Naive thymus-derived CD8-positive, alpha-beta T cell (primary cell): ENCODE measurements at regions not wholly inside any gene's neighbourhood (a gene's known extent, or its start where the extent isn't known, plus 50 kb on each side); places are given as distances from the start of the nearest gene placed in this dataset.
"Not testable (repeated sequence)": the region's sequence is repeated elsewhere in the genome, so short reads cannot be mapped to it uniquely, and the experiment has no call there.

Source experiments
- ATAC-seq, 2 donors: fragments of 150-1000 bp; cut with Tn5 transposase in 1 of 2; sonication (Bioruptor Pico), chemical (Tn5 transposase) in 1 of 2; 1 replicate in 1 of 2; 2 replicates in 1 of 2; pipeline ENCODE4 v1.10.0; 2021; ENCODE audit warnings: mild to moderate bottlenecking in 2 of 2, moderate library complexity in 2 of 2
- POLR2A ChIA-PET: fragments of 350-600 bp; sonication (Branson Sonifier 250); formaldehyde crosslinking; loops from one replicate; lab custom pipeline; 2021; ENCODE audit warnings: antibody characterized with exemption; lab: Charles Lee
- DNase-seq, 10 donors: peaks; one replicate each; pipeline versions ENCODE4 v3.0.0 to v3.0.0-alpha.2; 2020 to 2022
- H3K27ac Mint-ChIP-seq, 10 donors: one replicate each; pipeline ENCODE4 v1.8.0; 2020 to 2022; ENCODE audit warnings: mild to moderate bottlenecking in 10 of 10, mixed read lengths in 10 of 10, moderate library complexity in 4 of 10, inconsistent platforms in 1 of 10
- H3K27me3 Mint-ChIP-seq, 5 donors: one replicate each; pipeline ENCODE4 v1.8.0; 2021 to 2022; ENCODE audit warnings: mixed read lengths in 5 of 5
- H3K36me3 Mint-ChIP-seq, 3 donors: one replicate each; pipeline ENCODE4 v1.8.0; 2020 to 2022; ENCODE audit warnings: mixed read lengths in 3 of 3, mild to moderate bottlenecking in 2 of 3, inconsistent platforms in 1 of 3
- H3K4me1 Mint-ChIP-seq, 4 donors: one replicate each; pipeline ENCODE4 v1.8.0; 2021 to 2022; ENCODE audit warnings: mixed read lengths in 4 of 4
- H3K4me3 Mint-ChIP-seq, 10 donors: one replicate each; pipeline ENCODE4 v1.8.0; 2020 to 2022; ENCODE audit warnings: mild to moderate bottlenecking in 10 of 10, mixed read lengths in 10 of 10, moderate library complexity in 6 of 10, inconsistent platforms in 1 of 10
- H3K9me3 Mint-ChIP-seq, 9 donors: one replicate each; pipeline ENCODE4 v1.8.0; 2020 to 2022; ENCODE audit warnings: mixed read lengths in 9 of 9, mild to moderate bottlenecking in 3 of 9, inconsistent platforms in 1 of 9, moderate library complexity in 1 of 9

DNA sequence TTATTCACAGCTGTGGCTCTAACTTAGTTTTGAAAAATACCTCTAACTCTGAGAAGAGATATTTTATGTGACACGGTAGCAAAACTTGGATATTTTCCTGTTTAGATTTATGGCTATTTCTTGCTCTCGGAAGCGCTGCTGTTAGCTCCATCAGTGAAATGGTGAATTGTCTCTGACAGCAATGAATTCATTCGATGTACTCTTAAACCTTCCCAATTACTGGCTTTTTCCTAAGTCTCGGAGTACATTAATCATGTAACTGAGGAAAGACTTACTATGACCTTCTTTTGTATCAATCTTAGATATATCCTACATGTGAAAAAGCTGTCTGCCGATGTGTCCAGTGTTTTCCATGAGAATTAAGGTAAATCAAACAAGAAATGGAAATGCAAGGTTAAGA lies 613.0 kb downstream of the KIF4B start:
- Mint-ChIP-seq H3K27ac (no peak overlapping the region), H3K4me1 (no peaks in the 10 kb centered on the region), H3K9me3 (no peaks in the 10 kb centered on the region), H3K36me3 (no peaks in the 10 kb centered on the region), H3K27me3 (peaks cover 17 to 40% (median 23%) of the 10 kb centered on the region in 5 donors), H3K4me3 (no peak overlapping the region)
- DNase-seq = no peak
- POLR2A ChIA-PET = no interaction called here
- no peak for ATAC-seq

DNA sequence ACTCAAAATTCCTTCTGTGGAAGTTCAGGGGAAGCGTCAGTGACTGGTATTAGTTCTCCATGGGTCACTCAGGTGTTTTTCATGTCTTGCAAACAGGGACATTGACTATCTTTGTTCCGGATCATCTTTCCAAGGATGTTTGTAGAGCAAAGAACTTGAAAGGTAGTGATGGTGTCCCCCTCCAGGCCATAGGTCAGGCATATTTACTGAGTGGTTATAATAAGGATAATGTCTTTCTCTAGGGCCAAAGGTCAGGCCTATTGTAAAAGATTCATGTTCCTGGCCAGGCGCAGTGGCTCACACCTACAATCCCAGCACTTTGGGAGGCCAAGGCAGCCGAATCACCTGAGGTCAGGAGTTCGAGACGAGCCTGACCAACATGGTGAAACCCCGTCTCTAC lies 614.8 kb downstream of the KIF4B start:
- ATAC-seq = no peak
- no peaks in the 10 kb centered on the region for H3K4me1 Mint-ChIP-seq
- H3K27me3 Mint-ChIP-seq = peaks cover 13 to 34% (median 21%) of the 10 kb centered on the region in 5 donors
- DNase-seq = no peak
- H3K27ac Mint-ChIP-seq = no peak overlapping the region
- no peak overlapping the region for H3K4me3 Mint-ChIP-seq
- H3K36me3 Mint-ChIP-seq = no peaks in the 10 kb centered on the region
- H3K9me3 Mint-ChIP-seq = no peaks in the 10 kb centered on the region
- POLR2A ChIA-PET = no interaction called here

DNA sequence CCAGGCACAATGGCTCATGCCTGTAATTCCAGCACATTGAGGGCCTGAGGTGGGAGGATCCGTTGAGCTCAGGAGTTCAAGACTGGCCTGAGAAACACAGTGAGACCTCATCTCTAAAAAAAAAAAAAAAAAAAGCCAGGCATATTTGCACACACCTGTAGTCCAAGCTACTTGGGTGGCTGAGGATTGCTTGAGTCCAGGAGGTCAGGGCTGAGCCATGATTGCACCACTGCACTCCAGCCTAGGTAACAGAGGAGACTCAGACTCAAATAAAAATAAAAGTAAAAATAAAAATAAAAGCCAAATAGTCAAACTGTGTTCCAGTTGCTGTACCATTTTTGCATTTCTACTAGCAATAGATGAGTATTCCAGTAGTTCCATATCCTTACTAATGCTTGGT lies 616.0 kb downstream of the KIF4B start:
- peaks cover 0 to 6% (median 0%) of the 10 kb centered on the region in 9 donors for H3K9me3 Mint-ChIP-seq
- no peaks in the 10 kb centered on the region for H3K4me1 Mint-ChIP-seq
- POLR2A ChIA-PET = no interaction called here
- no peak for DNase-seq
- H3K36me3 Mint-ChIP-seq = no peaks in the 10 kb centered on the region
- no peak for ATAC-seq
- H3K27ac Mint-ChIP-seq = no peak overlapping the region
- H3K4me3 Mint-ChIP-seq = no peak overlapping the region
- H3K27me3 Mint-ChIP-seq = peaks cover 9 to 22% (median 14%) of the 10 kb centered on the region in 5 donors

DNA sequence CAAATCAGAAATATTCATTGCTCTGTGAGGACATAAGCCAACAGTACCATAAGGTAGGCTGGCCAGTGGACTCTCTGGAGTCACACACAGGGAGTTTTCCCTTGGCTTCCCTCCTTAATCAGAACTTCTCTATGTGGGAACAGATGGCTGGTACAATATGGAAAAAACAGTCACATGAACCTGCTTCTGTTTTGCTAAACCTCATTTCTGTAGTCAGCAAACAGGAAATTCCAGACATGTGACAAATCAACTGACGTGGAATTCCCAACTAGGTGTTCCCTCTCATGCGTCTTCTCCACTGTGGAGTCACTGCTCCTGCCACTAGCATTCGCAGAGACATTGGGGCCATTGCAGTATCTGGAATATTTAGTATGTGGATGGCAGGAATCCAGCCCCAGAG lies 617.6 kb downstream of the KIF4B start:
- no peaks in the 10 kb centered on the region for H3K36me3 Mint-ChIP-seq
- peaks cover 6 to 16% (median 7%) of the 10 kb centered on the region in 5 donors for H3K27me3 Mint-ChIP-seq
- H3K9me3 Mint-ChIP-seq = peaks cover 0 to 6% (median 0%) of the 10 kb centered on the region in 9 donors
- DNase-seq (no peak), ATAC-seq (no peak)
- POLR2A ChIA-PET = no interaction called here
- no peak overlapping the region for H3K27ac Mint-ChIP-seq
- no peak overlapping the region for H3K4me3 Mint-ChIP-seq
- no peaks in the 10 kb centered on the region for H3K4me1 Mint-ChIP-seq

DNA sequence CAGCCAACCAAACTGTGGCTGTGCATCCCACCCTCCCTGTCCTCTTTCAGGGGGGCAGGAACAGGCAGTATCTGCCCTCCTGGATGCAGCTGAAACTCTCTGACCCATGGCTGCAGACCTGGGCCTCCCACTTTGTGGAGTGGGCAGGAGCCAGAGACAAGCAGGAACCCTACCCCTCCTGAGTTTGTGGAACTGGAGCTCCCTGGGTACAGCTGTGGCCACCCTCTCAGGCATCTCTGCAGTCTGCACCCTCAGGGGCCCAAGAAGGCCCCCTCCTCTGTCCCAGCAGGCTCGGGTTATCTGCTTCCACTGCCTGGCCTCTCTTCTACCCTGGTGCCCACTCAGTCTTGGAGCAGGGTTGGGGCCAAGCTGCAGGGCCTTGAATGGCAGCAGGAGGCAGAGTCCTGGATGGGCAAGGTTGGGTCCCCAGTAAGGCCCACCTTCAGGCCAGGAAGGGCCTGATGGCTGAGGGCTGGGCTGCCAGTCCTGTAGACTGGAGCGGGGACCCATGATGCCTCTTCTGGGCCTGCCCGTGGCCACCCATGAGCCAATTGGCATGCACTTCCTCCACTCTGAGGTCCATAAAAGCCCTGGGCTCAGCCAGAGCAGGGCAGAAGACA lies 619.9 kb downstream of the KIF4B start:
- no peak for ATAC-seq
- no peak overlapping the region for H3K27ac Mint-ChIP-seq
- no peak for DNase-seq
- no peaks in the 10 kb centered on the region for H3K4me1 Mint-ChIP-seq
- H3K9me3 Mint-ChIP-seq = peaks cover 0 to 6% (median 0%) of the 10 kb centered on the region in 9 donors
- POLR2A ChIA-PET = no interaction called here
- H3K4me3 Mint-ChIP-seq = no peak overlapping the region
- no peaks in the 10 kb centered on the region for H3K36me3 Mint-ChIP-seq
- H3K27me3 Mint-ChIP-seq = peaks cover 0 to 4% (median 3%) of the 10 kb centered on the region in 5 donors

DNA sequence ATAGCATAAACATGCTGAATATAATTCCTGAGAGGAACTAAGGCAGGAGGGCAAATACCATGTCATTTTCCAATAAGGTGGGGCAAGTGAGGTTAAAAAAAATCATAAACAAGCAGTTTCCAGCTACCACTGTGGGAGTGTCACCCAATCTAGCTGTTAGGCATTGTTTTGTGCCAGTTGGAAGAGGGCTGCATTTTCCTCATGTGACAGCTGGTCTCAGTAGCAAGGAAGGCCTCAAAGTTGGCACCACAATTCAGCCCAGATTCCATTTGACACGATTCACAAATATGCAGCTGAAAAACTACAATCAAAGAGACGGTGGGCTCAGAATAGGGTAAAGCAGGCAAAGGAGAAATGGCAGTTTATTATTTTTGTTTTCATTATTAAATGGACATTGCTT lies 636.1 kb downstream of the KIF4B start:
- DNase-seq (no peak), ATAC-seq (no peak)
- Mint-ChIP-seq H3K4me1 (no peaks in the 10 kb centered on the region), H3K27ac (no peak overlapping the region), H3K27me3 (peaks cover 0 to 11% (median 3%) of the 10 kb centered on the region in 5 donors), H3K4me3 (no peak overlapping the region), H3K9me3 (peaks cover 0 to 4% (median 0%) of the 10 kb centered on the region in 9 donors), H3K36me3 (peaks cover 0 to 3% (median 0%) of the 10 kb centered on the region in 3 donors)
- POLR2A ChIA-PET = no interaction called here

DNA sequence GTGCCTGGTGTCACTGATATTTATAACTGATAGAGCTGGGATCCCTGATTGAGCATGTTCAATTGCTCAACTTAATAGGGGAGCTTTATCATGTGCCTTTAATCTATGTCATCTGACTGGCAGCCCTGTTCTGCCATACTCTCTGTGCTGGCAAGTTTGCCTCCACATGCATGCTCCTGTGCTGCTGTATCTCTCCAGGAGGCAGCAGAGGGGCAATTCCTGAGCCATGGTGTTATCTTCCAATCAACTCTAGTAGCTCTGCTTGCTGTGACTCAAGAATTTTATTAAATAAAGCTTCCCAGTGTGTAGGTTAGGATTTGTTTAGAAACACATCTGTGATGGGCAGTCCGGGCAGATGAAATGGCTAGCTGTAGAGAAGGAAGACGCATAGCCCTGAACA lies 642.0 kb downstream of the KIF4B start:
- Mint-ChIP-seq H3K4me3 (no peak overlapping the region), H3K9me3 (peaks cover 0 to 7% (median 3%) of the 10 kb centered on the region in 9 donors), H3K27me3 (peaks cover 0 to 16% (median 7%) of the 10 kb centered on the region in 5 donors), H3K27ac (no peak overlapping the region), H3K36me3 (peaks cover 0 to 7% (median 0%) of the 10 kb centered on the region in 3 donors), H3K4me1 (no peaks in the 10 kb centered on the region)
- ATAC-seq (no peak), DNase-seq (no peak)
- POLR2A ChIA-PET = no interaction called here

DNA sequence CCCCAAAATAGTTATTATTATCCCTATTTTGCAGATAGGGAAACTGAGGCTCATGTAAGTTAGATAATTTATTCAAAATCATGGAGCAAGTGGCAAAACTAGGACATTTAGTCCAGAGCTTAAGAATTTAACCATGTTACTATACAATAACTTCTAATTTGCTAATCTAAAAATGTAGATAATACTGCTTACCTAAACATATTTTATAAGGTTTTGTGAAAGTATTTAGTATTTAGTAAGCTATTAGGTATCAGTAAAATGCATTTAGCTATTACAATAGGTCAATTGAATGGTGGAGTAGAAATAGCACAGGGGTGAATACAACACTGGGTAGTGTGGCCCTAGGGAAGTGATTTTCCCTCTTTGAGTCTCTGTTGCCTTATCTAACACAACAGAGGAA lies 648.3 kb downstream of the KIF4B start:
- no peak for ATAC-seq
- Mint-ChIP-seq H3K4me3 (no peak overlapping the region), H3K27ac (no peak overlapping the region), H3K4me1 (no peaks in the 10 kb centered on the region), H3K27me3 (peaks cover 0 to 3% (median 0%) of the 10 kb centered on the region in 5 donors), H3K36me3 (no peaks in the 10 kb centered on the region), H3K9me3 (peaks cover 0 to 5% (median 0%) of the 10 kb centered on the region in 9 donors)
- POLR2A ChIA-PET = no interaction called here
- no peak for DNase-seq

DNA sequence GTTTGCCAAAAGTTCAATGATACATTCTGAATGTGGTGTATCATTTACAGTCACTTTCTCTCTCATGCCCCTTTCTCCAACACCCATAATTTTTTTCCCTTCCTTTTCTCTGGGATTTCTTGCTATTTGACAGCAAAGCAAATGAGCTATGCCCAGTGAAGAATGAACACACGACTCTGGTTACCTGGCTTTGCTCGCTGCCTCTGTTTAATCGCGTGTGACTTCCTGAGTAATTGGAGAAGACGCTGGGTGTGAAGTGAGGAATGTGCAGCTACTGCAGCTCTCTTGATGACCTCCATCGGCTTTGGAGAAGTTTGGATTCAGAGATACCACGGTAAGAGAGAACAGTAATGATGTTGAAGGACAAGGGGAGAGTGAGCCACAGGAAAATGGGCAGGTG lies 651.8 kb downstream of the KIF4B start:
- Mint-ChIP-seq H3K27ac (no peak overlapping the region), H3K36me3 (no peaks in the 10 kb centered on the region), H3K4me1 (no peaks in the 10 kb centered on the region), H3K4me3 (no peak overlapping the region), H3K9me3 (peaks cover 0 to 3% (median 0%) of the 10 kb centered on the region in 9 donors), H3K27me3 (peaks cover 0 to 4% (median 0%) of the 10 kb centered on the region in 5 donors)
- ATAC-seq = no peak
- no peak for DNase-seq
- POLR2A ChIA-PET = no interaction called here

DNA sequence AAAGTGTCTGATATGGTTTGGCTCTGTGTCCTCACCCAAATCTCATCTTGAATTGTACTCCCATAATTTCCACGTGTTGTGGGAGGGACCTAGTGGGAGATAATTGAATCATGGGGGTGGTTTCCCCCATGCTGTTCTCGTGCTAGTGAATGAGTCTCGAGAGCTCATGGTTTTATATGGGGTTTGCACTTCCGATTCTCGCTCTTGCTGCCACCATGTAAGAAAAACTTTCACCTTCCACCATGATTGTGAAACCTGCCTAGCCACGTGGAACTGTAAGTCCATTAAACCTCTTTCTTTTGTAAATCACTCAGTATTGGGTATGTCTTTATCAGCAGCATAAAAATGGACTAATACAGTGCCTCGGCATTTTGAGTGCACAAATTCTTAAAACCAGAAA lies 655.0 kb upstream of the SGCD start:
- H3K4me1 Mint-ChIP-seq, H3K27ac Mint-ChIP-seq, H3K4me3 Mint-ChIP-seq, H3K36me3 Mint-ChIP-seq, DNase-seq, POLR2A ChIA-PET, H3K27me3 Mint-ChIP-seq, ATAC-seq: not testable (repeated sequence)
- H3K9me3 Mint-ChIP-seq = peaks cover 0 to 13% (median 0%) of the 10 kb centered on the region in 9 donors

DNA sequence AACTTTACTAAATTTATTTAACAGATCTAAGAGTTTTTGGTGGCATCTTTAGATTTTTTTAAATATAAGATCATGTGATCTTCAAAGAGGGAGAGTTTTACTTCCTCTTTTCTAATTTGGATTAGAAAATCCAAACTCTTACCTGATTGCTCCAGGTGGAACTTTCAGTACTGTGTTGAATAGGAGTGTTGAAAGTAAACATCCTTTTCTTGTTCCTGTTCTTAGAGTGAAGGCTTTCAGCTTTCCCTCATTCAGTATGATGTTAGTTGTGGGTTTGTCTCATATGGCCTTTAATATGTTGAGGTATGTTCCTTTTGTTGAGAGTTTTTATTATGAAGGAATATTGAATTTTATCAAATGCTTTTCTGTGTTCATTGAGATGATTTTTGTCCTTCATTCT lies 650.0 kb upstream of the SGCD start:
- DNase-seq = no peak
- Mint-ChIP-seq H3K9me3 (peaks cover 0 to 17% (median 3%) of the 10 kb centered on the region in 9 donors), H3K27ac (no peak overlapping the region), H3K36me3 (no peaks in the 10 kb centered on the region), H3K27me3 (peaks cover 0 to 3% (median 0%) of the 10 kb centered on the region in 5 donors), H3K4me3 (no peak overlapping the region), H3K4me1 (no peaks in the 10 kb centered on the region)
- POLR2A ChIA-PET = no interaction called here
- ATAC-seq = no peak

DNA sequence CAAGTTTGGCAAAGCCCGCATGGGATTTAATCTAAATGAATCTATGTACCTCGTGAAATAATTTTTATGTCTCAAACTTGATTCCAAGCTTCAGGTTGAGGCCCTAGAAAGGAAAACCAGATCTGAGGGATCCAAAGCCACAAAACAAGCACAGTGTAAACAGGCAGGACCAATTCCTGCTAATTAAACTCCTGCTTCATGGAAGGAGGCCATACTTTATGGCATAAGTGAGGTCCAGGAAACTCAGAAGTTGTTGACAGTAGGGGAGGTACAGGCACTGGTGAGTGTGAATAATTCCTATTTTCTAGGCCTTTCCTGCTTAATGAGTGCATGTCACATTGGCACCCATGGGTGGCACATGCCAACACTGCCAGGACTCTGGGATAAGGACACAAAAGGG lies 648.6 kb upstream of the SGCD start:
- no peaks in the 10 kb centered on the region for H3K4me1 Mint-ChIP-seq
- no peak overlapping the region for H3K27ac Mint-ChIP-seq
- peaks cover 0 to 17% (median 7%) of the 10 kb centered on the region in 9 donors for H3K9me3 Mint-ChIP-seq
- no peak overlapping the region for H3K4me3 Mint-ChIP-seq
- POLR2A ChIA-PET = no interaction called here
- ATAC-seq = no peak
- peaks cover 1 to 17% (median 3%) of the 10 kb centered on the region in 5 donors for H3K27me3 Mint-ChIP-seq
- no peak for DNase-seq
- no peaks in the 10 kb centered on the region for H3K36me3 Mint-ChIP-seq

DNA sequence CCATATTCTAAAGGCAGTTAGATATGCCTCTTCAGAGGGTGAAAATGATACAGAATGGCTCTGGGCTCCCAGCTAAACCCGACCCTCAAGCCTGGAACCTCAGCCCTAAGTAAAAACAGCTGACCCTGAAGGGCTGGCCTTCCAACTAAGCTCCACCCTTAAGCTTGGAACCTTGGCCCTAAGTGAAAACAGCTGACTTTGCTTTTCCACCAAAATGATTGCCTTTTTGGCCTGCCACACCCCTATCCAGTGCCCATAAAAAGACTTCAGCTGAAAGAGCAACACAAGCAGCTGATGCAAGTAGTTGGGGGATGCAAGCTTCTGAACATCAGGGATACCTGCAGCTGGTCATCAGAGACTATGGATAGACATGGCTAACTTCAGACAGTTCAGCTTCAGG lies 647.4 kb upstream of the SGCD start:
- POLR2A ChIA-PET = no interaction called here
- no peak overlapping the region for H3K27ac Mint-ChIP-seq
- no peaks in the 10 kb centered on the region for H3K36me3 Mint-ChIP-seq

DNA sequence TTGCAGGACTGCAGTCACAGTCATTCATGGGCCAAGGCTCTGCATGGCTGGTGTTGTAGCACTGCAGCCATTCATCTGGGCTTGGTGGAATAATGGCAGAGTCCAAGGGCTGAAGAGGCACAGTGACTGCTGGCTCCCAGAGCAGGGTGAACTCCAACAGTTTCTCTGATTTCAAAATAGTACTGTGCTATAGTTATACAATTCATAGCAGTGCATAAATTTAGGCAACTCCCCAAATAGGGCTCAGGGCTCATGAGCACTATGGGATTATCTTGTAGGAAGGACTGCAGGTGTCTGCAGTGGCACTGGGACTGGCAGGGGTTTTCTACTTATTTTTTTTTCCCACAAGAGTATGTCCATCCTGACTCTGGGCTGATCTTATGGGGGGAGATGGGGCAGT lies 642.5 kb upstream of the SGCD start:
- no peak overlapping the region for H3K27ac Mint-ChIP-seq

More for the DNA sequence above, 647.4 kb upstream of the SGCD start:
- ATAC-seq = no peak
- no peak overlapping the region for H3K4me3 Mint-ChIP-seq
- peaks cover 0 to 17% (median 10%) of the 10 kb centered on the region in 9 donors for H3K9me3 Mint-ChIP-seq
- peaks cover 1 to 26% (median 8%) of the 10 kb centered on the region in 5 donors for H3K27me3 Mint-ChIP-seq
- no peaks in the 10 kb centered on the region for H3K4me1 Mint-ChIP-seq
- DNase-seq = no peak

More for the DNA sequence above, 642.5 kb upstream of the SGCD start:
- peaks cover 0 to 11% (median 7%) of the 10 kb centered on the region in 9 donors for H3K9me3 Mint-ChIP-seq
- DNase-seq (no peak), ATAC-seq (no peak)
- POLR2A ChIA-PET = no interaction called here
- H3K27me3 Mint-ChIP-seq = peaks cover 5 to 50% (median 18%) of the 10 kb centered on the region in 5 donors
- H3K36me3 Mint-ChIP-seq = no peaks in the 10 kb centered on the region
- H3K4me1 Mint-ChIP-seq = no peaks in the 10 kb centered on the region
- H3K4me3 Mint-ChIP-seq = no peak overlapping the region
